Endothelial cell of umbilical vein (primary cell): ENCODE measurements at regions not wholly inside any gene's neighbourhood (a gene's known extent, or its start where the extent isn't known, plus 50 kb on each side); places are given as distances from the start of the nearest gene placed in this dataset.

Experiments used
- BruUV-seq: library from RNA; stranded (reverse); fragments of 400-500 nt; replicated peaks from 2 replicates; lab custom pipeline; 2021; lab: Mats Ljungman, UMichigan
- CTCF ChIA-PET: fragments of 300-600, 350-600 bp; sonication (Branson Sonifier 250); formaldehyde crosslinking; loops from one replicate; lab custom pipeline; 2021; ENCODE audit warnings: antibody characterized with exemption, inconsistent platforms; lab: Charles Lee
- POLR2A ChIA-PET: fragments of 300-600, 350-600 bp; sonication (Branson Sonifier 250); formaldehyde crosslinking; loops from one replicate; lab custom pipeline; 2021; ENCODE audit warnings: antibody characterized with exemption, inconsistent platforms; lab: Charles Lee
- DNase-seq: peaks from one replicate; pipeline ENCODE4 v3.0.0-alpha.2; 2011; ENCODE audit warnings: low read depth, low spot score
- FAIRE-seq: peaks from 2 replicates; lab custom pipeline; 2011; peaks lifted over from hg19 to GRCh38; lab: Jason Lieb, UNC
- H2AFZ ChIP-seq: 2 replicates; pipeline ENCODE4 v1.6.0; 2012; ENCODE audit warnings: low read depth, low read length, control low read depth, inconsistent platforms
- H3K27ac ChIP-seq: 2 replicates; pipeline ENCODE4 v1.5.1; 2011; ENCODE audit warnings: low read depth, mild to moderate bottlenecking, control low read depth, low read length, moderate library complexity; ENCODE audit not compliant: insufficient read depth
- H3K27me3 ChIP-seq, 2 experiments: 2 replicates each; pipeline versions ENCODE4 v1.6.0 to v1.6.1; 2011; ENCODE audit warnings: low read length in 2 of 2, mixed read lengths in 1 of 2; ENCODE audit not compliant: control insufficient read depth in 2 of 2, insufficient read depth in 2 of 2
- H3K36me3 ChIP-seq, 2 experiments: 2 replicates in 1 of 2; 3 replicates in 1 of 2; pipeline ENCODE4 v1.5.1; 2011; ENCODE audit warnings: low read length in 2 of 2, mild to moderate bottlenecking in 1 of 2, moderate library complexity in 1 of 2; ENCODE audit not compliant: control insufficient read depth in 2 of 2, insufficient read depth in 2 of 2; ENCODE audit errors: extremely low read depth in 1 of 2
- H3K4me1 ChIP-seq: 3 replicates; pipeline ENCODE4 v1.5.1; 2011; ENCODE audit warnings: mild to moderate bottlenecking, low read length; ENCODE audit not compliant: control insufficient read depth, insufficient read depth; ENCODE audit errors: extremely low read depth
- H3K4me2 ChIP-seq: 2 replicates; pipeline ENCODE4 v1.6.1; 2011; ENCODE audit warnings: low read length, control low read depth, mixed read lengths; ENCODE audit not compliant: insufficient read depth
- H3K4me3 ChIP-seq, 3 experiments: fragments of 200-600 bp in 1 of 3; sonication (generic), shearing (Covaris generic) in 1 of 3; replicated peaks in 1 of 3; 2 replicates each; pipeline ENCODE4 v1.5.1; 2011 to 2016; ENCODE audit warnings: control low read depth in 3 of 3, low read length in 3 of 3, mild to moderate bottlenecking in 2 of 3, inconsistent platforms in 1 of 3, low read depth in 1 of 3, moderate library complexity in 1 of 3; ENCODE audit not compliant: insufficient read depth in 1 of 3
- H3K79me2 ChIP-seq: 2 replicates; pipeline ENCODE4 v1.6.0; 2012; ENCODE audit warnings: low read length, inconsistent platforms; ENCODE audit not compliant: control insufficient read depth, insufficient read depth
- H3K9ac ChIP-seq: replicated peaks from 2 replicates; pipeline ENCODE3; 2011; ENCODE audit warnings: low read length, control low read depth; ENCODE audit not compliant: insufficient read depth; ENCODE audit errors: extremely low read depth
- H3K9me1 ChIP-seq: replicated peaks from 3 replicates; pipeline ENCODE4 v1.6.0; 2011; ENCODE audit warnings: mild to moderate bottlenecking, low read length; ENCODE audit not compliant: control insufficient read depth, insufficient read depth; ENCODE audit errors: extremely low read depth
- H3K9me3 ChIP-seq: replicated peaks from 2 replicates; pipeline ENCODE4 v1.5.1; 2012; ENCODE audit warnings: low read length, inconsistent platforms; ENCODE audit not compliant: control insufficient read depth, insufficient read depth
- H4K20me1 ChIP-seq: replicated peaks from 2 replicates; pipeline ENCODE3; 2011; ENCODE audit warnings: mild to moderate bottlenecking, low read length; ENCODE audit not compliant: control insufficient read depth, insufficient read depth; ENCODE audit errors: extremely low read depth
- CTCF ChIP-seq, 2 donors: IDR thresholded peaks; 1 replicate in 1 of 2; 2 replicates in 1 of 2; pipeline ENCODE4 v1.5.1; 2011; ENCODE audit warnings: low read length in 2 of 2, mild to moderate bottlenecking in 2 of 2, moderate library complexity in 2 of 2, control low read depth in 1 of 2, inconsistent platforms in 1 of 2, low read depth in 1 of 2; ENCODE audit not compliant: insufficient read depth in 1 of 2; ENCODE audit errors: extremely low read depth in 1 of 2
- FOS ChIP-seq: IDR thresholded peaks from 2 replicates; pipeline ENCODE4 v1.6.1; 2011; ENCODE audit warnings: mild to moderate bottlenecking, low read length, moderate library complexity, borderline replicate concordance; ENCODE audit not compliant: insufficient read depth
- GATA2 ChIP-seq: IDR thresholded peaks from 2 replicates; pipeline ENCODE4 v1.7.0; 2011; ENCODE audit warnings: low read depth, mild to moderate bottlenecking, moderate library complexity, mixed read lengths, low read length; ENCODE audit not compliant: insufficient read length, insufficient read depth
- JUN ChIP-seq: IDR thresholded peaks from 2 replicates; pipeline ENCODE4 v1.6.1; 2011; ENCODE audit warnings: borderline replicate concordance, low read depth; ENCODE audit not compliant: insufficient read length, insufficient read depth
- MYC ChIP-seq: IDR thresholded peaks from one replicate; pipeline ENCODE4 v1.6.1; 2011; ENCODE audit warnings: mild to moderate bottlenecking, low read depth, low read length
- POLR2A ChIP-seq: IDR thresholded peaks from 2 replicates; pipeline ENCODE4 v1.6.1; 2012; ENCODE audit warnings: low read depth, mild to moderate bottlenecking, control low read depth, low read length
- POLR2AphosphoS5 ChIP-seq: IDR thresholded peaks from 2 replicates; pipeline ENCODE4 v1.6.1; 2012; ENCODE audit warnings: low read depth, mild to moderate bottlenecking, control low read depth, low read length, moderate library complexity; ENCODE audit not compliant: insufficient read depth
- dilution Hi-C: fragments of 300-500 bp; cut with MboI; formaldehyde crosslinking; loops from one replicate; pipeline ENCODE4 v1.15.0; 2019; ENCODE audit warnings: low sequenced_read_pairs; ENCODE audit not compliant: extremely low pct_ligation_motif_present
- intact Hi-C: fragments of 100-400 bp; cut with micrococcal nuclease; formaldehyde crosslinking; loops from one replicate; pipeline ENCODE4 v1.10.0; 2022
- TF ChIP-seq, protein P1 (sequence below): IDR thresholded peaks from 2 replicates; pipeline ENCODE4 v1.6.1; 2011; ENCODE audit not compliant: insufficient read depth, insufficient read length

GRCh38 chr18:67265464-67266245, 250.9 kb downstream of the DSEL start:
- H3K4me3 ChIP-seq: peak overlapping the region in 1 of 3 experiments; percentile 35
- peak overlapping the region; percentile 53 for H3K9ac ChIP-seq
- no peaks in the 10 kb centered on the region for H3K36me3 ChIP-seq
- peak; percentile 72 for FAIRE-seq
- no peaks in the 10 kb centered on the region for H3K27me3 ChIP-seq
- POLR2A ChIA-PET: no interaction called here
- intact Hi-C loops: loop anchor here (1.0 to 2.0 kb wide), 4 partner anchors 21 to 95 kb away; no protein-coding TSS in a partner anchor
- H3K4me2 ChIP-seq: peak overlapping the region; percentile 95
- no peaks in the 10 kb centered on the region for H3K9me3 ChIP-seq
- H3K27ac ChIP-seq: peak overlapping the region; percentile 91
- DNase-seq: peak; percentile 76
- TF ChIP-seq FOS: peak; percentile 38
- no peak for TF ChIP-seq MYC
- TF ChIP-seq, protein P1, sequence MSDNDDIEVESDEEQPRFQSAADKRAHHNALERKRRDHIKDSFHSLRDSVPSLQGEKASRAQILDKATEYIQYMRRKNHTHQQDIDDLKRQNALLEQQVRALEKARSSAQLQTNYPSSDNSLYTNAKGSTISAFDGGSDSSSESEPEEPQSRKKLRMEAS: no peak
- peak; percentile 8 for TF ChIP-seq JUN
- TF ChIP-seq CTCF (IDR thresholded peaks at IDR 0.05; ENCODE audit: extremely low read depth in 1 of 2, insufficient read depth in 1 of 2, low read depth in 1 of 2, low read length in 2 of 2): no peak
- TF ChIP-seq GATA2: peak; percentile 98
- TF ChIP-seq POLR2A: peak; percentile 47
- TF ChIP-seq POLR2AphosphoS5: peak; percentile 69
- peak overlapping the region; percentile 51 for H2AFZ ChIP-seq
- CTCF ChIA-PET: interaction anchor here (1.3 to 2.2 kb wide), 4 partner anchors 8 to 1395 kb away, joined by 3 to 9 read pairs (median 6); no protein-coding TSS in a partner anchor
- dilution Hi-C loops: no loop called here
- no TSS peak for BruUV-seq
- no peaks in the 10 kb centered on the region for H4K20me1 ChIP-seq
- no peaks in the 10 kb centered on the region for H3K79me2 ChIP-seq
- no peaks in the 10 kb centered on the region for H3K9me1 ChIP-seq
- peaks cover 30% of the 10 kb centered on the region for H3K4me1 ChIP-seq
